H1 (cell line): ENCODE measurements at regions not wholly inside any gene's neighbourhood (a gene's known extent, or its start where the extent isn't known, plus 50 kb on each side); places are given as distances from the start of the nearest gene placed in this dataset.

Experiments
- CHD1 ChIP-seq: IDR thresholded peaks from 2 replicates; pipeline ENCODE4 v1.6.1; 2012; ENCODE audit warnings: low read depth, low read length, improper control_type of control experiment
- CHD7 ChIP-seq: fragments of 300-600 bp; sonication (generic); IDR thresholded peaks from 2 replicates; pipeline ENCODE4 v1.7.1; 2012; ENCODE audit warnings: low read length, moderate library complexity, mild to moderate bottlenecking, inconsistent platforms; ENCODE audit not compliant: insufficient replicate concordance
- TF ChIP-seq, protein P1 (sequence below): IDR thresholded peaks from 2 replicates; pipeline ENCODE4 v1.6.1; 2012; ENCODE audit warnings: inconsistent platforms

DNA sequence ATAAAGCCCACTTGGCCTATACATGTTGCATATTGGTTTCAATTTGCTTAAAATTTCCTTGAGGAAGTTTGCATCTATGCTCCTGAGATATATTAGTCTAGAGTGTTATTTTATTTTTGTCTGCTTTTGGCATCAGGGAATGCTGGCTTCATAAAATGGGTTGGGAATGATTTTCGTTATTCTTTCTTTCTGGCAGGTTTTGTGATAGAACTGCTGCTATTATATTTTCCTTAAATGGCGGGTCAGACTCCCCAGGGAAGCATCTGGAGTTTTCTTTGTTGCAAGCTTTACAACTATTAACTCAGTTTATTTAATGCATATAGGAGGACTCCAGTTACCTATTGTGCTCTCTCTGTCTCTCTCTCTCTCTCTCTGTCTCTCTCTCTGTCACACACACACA is 82.0 kb upstream of the WDR17 start (continued):
- no peak for TF ChIP-seq CHD7
- TF ChIP-seq, protein P1, sequence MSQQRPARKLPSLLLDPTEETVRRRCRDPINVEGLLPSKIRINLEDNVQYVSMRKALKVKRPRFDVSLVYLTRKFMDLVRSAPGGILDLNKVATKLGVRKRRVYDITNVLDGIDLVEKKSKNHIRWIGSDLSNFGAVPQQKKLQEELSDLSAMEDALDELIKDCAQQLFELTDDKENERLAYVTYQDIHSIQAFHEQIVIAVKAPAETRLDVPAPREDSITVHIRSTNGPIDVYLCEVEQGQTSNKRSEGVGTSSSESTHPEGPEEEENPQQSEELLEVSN, result no peak
- no peak for TF ChIP-seq CHD1
- TF ChIP-seq, all 59 proteins: peak for 0
